ENCODE measurements at regions not wholly inside any gene's neighbourhood (a gene's known extent, or its start where the extent isn't known, plus 50 kb on each side); places are given as distances from the start of the nearest gene placed in this dataset.
A peak's percentile ranks its signal among the peaks of the same experiment; 100 is the strongest.
"Not testable (repeated sequence)": the region's sequence is repeated elsewhere in the genome, so short reads cannot be mapped to it uniquely, and the experiment has no call there.

DNA sequence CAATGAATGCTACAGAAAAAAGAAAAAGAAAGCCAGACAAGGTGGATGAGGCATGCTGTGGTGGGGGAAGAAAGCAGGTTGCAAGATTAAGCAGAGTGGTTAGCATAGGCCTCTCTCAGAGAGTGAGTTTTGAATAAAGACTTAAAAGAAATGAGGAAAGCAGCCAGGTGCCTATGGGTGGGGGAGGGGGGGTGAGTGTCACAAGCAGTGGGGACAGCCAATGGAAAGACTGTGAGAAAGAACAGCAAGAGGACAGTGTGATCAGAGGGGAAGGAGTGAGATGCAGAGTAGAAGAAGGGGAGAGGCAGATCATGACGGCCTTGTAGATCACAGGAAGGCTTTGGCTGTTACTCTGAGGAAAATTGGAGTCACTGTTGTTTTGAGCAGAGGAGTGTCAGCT lies 162.5 kb downstream of the SOX3 start:
- no peak for DNase-seq (ENCODE audit: low read depth)

DNA sequence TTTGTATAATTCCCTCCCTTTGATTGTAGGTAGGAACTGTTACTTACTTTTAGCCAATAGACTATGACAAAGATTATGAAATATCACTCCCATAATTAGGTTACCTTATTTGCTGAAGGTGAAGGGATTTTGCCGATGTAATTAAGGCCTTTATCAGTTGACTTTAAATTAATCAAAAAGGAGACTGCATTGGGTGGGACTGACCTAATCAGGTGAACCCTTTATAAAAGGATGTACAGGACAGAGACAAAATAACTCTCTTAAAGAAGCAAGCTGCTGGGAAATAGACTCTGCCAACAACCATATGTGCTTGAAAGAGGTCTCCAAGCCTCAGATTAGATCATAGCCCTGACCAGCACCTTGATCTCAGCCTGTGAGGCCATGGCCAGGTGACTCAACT lies 167.6 kb downstream of the SOX3 start:
- DNase-seq (ENCODE audit: low read depth), result no peak

DNA sequence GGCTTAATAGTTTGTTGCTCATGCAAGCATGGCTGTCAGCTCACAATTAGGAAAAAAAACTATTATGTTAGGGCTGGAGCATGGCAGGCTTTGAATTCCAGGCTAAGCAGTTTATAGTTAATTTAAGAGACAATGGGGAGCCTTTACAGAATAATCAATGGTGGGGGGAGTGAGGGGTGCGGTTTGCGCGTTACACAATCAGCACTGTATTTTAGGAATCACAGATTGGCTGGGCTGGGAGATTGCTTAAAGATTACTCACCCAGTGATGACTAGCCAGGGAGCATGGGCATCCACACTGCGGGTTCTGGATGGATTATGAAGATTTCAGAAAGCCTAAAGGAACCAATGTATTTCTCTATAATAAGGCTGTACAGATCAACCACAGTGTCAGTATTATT lies 186.6 kb downstream of the SOX3 start:
- DNase-seq (ENCODE audit: low read depth), result peak; percentile 64

GRCh38 chrX:140317462-140317861 lies 187.4 kb downstream of the SOX3 start:
- no peak for DNase-seq (ENCODE audit: low read depth)

DNA sequence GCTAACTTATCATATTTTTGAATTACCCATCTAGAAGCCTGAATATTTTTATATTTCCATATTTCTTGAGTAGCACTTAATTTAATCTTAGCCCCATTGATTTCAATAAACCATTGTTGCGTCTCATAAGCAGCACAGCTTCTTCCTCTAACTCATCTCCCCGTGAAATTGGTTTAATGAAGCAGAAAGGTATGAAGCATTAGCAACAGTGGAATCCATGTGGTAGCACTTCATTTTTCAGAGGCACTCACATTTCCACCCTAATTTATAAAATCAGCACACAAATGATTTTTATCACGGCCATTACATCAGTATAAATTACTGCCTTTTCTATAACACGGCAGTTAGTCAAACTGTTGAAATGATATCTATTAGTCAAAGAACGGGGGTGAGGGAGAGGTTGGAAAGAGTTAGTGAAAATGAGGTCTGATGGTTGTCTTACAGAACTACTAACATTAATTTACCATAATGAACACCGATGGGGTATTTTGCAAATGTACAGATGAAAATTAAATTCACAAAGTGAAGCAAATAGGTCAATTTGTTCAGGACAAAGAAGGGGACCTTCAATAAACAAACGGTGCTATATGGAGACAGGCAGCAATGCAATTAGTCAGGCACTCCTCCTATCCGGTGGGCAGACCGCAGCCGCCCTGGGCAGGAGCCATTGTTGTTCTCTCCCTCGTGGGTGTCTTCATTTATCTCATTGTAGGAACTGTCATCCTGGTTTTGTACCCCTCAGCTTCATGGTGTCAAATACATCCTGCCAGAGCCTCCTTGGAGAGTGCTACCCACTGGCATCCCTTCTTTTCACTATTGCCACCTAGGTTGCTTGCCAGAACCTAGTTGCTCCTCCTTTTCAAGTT lies 205.7 kb downstream of the SOX3 start:
- DNase-seq (ENCODE audit: low read depth), result peak; percentile 63

DNA sequence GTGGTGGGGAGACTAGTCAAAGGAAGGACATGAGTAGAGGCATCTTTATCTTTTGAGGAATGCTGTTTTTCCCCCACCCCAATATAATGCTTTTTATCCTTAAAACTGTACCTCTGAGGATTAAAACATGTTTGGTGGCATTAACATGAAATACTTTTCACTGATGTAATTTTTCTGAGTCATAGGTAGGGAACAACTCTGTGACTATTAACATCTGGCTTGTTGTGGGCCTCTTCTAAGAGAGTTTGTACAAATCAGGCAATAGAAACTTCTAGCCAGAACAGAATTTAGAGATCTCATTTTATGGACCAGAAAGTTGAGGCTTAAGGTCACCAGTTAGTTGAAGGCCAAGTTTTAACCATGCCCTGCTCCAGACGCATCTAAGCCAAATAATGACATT lies 207.6 kb downstream of the SOX3 start:
- DNase-seq (ENCODE audit: low read depth), result peak; percentile 26

GRCh38 chrX:140292961-140293360 lies 211.9 kb downstream of the SOX3 start:
- DNase-seq (ENCODE audit: low read depth), result no peak

GRCh38 chrX:140292188-140292587 lies 212.7 kb downstream of the SOX3 start:
- no peak for DNase-seq (ENCODE audit: low read depth)

- DNase-seq (ENCODE audit: low read depth), result peak; percentile 87
Observed at GRCh38 chrX:140274811-140275525, 229.9 kb downstream of the SOX3 start.

GRCh38 chrX:140273921-140274320 lies 230.9 kb downstream of the SOX3 start:
- DNase-seq (ENCODE audit: low read depth), result peak; percentile 48

DNA sequence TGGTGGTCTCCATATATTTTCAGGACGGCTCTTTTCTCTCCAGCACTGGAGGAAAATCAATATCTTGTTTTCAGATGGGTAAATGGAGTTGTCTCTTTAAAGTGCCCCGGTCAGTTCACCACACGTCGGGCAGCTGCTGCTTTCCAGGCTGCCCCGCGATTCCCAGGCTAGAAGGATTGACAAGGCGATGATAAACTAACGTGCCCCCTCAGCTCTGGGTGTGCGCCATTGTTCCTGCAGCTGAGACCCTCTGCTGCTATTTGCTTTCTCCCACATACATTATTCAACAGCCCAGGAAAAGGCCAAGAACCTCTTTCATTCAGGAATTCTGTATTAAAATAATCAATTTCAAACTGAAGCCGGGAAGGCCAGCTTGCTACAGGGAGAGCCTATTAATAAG lies 254.5 kb downstream of the SOX3 start:
- no peak for DNase-seq (ENCODE audit: low read depth)

- no peak for DNase-seq (ENCODE audit: low read depth)
Observed at GRCh38 chrX:140249088-140249487, 255.8 kb downstream of the SOX3 start.

GRCh38 chrX:140229191-140229590 lies 263.9 kb upstream of the CXorf66 start:
- no peak for DNase-seq (ENCODE audit: low read depth)

GRCh38 chrX:140226037-140226436 lies 260.7 kb upstream of the CXorf66 start:
- not testable (repeated sequence) for DNase-seq (ENCODE audit: low read depth)

- DNase-seq (ENCODE audit: low read depth), result not testable (repeated sequence)
Observed at GRCh38 chrX:140215894-140216293, 250.6 kb upstream of the CXorf66 start.

- not testable (repeated sequence) for DNase-seq (ENCODE audit: low read depth)
Observed at GRCh38 chrX:140214518-140214917, 249.2 kb upstream of the CXorf66 start.

- no peak for DNase-seq (ENCODE audit: low read depth)
Observed at GRCh38 chrX:140206657-140207056, 241.3 kb upstream of the CXorf66 start.

DNA sequence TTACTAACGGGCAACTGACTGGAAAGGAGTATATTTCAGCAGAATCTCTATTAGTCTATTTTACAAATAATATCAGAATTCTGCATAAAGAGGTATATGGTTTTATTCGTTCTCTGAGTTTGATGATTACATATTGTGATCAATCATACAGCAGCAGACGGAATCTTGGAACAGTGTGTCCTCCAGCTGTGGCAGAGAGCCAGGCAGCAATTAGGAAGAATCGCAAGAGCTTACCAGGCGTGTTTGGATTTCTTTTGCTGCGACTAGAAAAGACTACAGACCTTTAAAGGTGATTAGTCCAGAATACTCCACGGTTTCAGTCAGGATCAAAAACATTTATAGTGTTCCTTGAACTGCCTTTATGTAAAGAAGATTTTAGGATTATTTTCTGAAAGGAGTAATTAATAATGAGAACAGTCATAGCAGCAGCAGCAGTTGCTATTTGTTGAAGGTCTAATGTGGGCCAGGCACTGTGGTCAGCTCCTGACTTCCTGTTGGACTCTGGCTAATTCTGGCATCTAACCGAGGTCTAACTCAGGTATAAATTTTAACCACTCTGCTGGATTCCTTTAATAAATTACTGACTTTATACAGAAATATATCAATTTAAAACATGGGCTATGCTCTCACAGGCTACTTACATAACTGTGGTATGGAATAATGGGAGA lies 225.3 kb upstream of the CXorf66 start:
- DNase-seq (ENCODE audit: low read depth), result no peak

- DNase-seq (ENCODE audit: low read depth), result peak; percentile 80
Observed at GRCh38 chrX:140180585-140180984, 215.3 kb upstream of the CXorf66 start.

DNA sequence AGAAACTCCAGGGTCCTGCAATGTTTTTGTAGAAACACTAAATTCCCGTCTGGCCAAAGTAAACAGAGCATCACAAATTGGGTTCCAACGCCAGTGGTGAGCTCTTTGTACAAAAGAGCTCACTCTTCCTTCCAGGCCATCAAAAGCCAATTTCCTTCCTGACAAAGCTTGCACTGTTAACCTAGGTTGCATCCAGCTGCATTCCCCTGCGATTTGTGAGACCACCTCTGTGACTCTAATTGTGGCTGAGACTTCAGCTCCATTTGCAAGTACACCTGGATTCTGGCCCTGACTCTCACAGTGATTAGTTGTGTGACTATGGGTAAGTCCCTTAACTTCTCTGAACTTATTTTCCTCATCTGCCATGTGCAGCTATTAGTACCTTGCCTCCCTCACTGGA lies 212.5 kb upstream of the CXorf66 start:
- DNase-seq (ENCODE audit: low read depth), result no peak

DNA sequence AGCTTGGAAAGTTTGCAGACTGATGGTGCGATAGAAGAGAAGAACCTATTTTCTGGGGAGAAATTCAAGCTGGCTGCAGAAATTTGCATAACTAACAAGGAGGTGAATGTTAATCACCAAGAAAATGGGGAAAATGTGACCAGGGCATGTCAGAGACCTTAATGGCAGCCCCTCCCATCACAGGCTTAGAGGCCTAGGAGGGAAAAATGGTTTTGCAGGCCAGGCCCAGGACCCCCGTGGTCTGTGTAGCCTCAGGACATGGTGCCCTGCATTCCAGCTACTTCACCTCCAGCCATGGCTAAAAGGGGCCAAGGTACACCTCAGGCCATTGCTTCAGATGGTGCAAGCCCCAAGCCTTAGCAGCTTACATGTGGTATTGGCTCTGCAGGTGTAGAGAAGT lies 207.1 kb upstream of the CXorf66 start:
- DNase-seq (ENCODE audit: low read depth), result no peak

DNA sequence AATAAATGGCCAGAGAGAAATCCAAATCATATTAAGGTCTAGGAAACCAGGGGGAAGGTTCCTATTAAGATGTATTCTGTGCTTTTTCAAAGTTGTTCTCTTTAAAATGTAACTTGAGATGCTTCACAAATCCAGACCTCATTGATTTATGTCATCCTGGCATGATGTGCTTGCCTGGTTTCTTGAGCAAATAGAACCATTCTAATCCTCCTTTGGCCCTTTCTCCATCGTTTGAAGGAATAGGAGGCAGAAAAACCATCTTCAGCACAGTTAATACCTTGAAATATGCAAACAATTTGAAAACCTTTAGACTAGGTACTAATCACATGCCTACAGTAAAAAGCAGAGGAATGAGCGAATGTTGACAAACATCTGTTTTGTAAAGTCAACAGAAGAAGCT lies 202.2 kb upstream of the CXorf66 start:
- no peak for DNase-seq (ENCODE audit: low read depth)

- no peak for DNase-seq (ENCODE audit: low read depth)
Observed at GRCh38 chrX:140165849-140166248, 200.5 kb upstream of the CXorf66 start.

Measured in RPMI7951 (cell line).